GM06990 (cell line): ENCODE measurements at regions not wholly inside any gene's neighbourhood (a gene's known extent, or its start where the extent isn't known, plus 50 kb on each side); places are given as distances from the start of the nearest gene placed in this dataset.

ENCODE experiments used
- DNase-seq: peaks from one replicate; pipeline ENCODE4 v3.0.0-alpha.2; 2011; ENCODE audit not compliant: insufficient read length; ENCODE audit errors: extremely low read depth
- H3K27me3 ChIP-seq: replicated peaks from 2 replicates; pipeline ENCODE4 v1.6.0; 2011; ENCODE audit warnings: low read length; ENCODE audit not compliant: control insufficient read depth, insufficient read depth
- H3K36me3 ChIP-seq: 2 replicates; pipeline ENCODE4 v1.5.1; 2011; ENCODE audit warnings: low read length; ENCODE audit not compliant: control insufficient read depth, insufficient read depth
- H3K4me3 ChIP-seq: replicated peaks from 2 replicates; pipeline ENCODE4 v1.5.1; 2011; ENCODE audit warnings: low read depth, mild to moderate bottlenecking, control low read depth, low read length
- TF ChIP-seq, protein P1 (sequence below): IDR thresholded peaks from 2 replicates; pipeline ENCODE4 v1.5.1; 2011; ENCODE audit warnings: low read length, control low read depth, mild to moderate bottlenecking, inconsistent platforms; ENCODE audit not compliant: insufficient read depth, poor library complexity, severe bottlenecking

GRCh38 chr21:16873176-16873575, 639.7 kb upstream of the CXADR start:
- Histone ChIP-seq H3K36me3 (no peaks in the 10 kb centered on the region), H3K4me3 (no peak overlapping the region), H3K27me3 (no peaks in the 10 kb centered on the region)
- TF ChIP-seq, protein P1, sequence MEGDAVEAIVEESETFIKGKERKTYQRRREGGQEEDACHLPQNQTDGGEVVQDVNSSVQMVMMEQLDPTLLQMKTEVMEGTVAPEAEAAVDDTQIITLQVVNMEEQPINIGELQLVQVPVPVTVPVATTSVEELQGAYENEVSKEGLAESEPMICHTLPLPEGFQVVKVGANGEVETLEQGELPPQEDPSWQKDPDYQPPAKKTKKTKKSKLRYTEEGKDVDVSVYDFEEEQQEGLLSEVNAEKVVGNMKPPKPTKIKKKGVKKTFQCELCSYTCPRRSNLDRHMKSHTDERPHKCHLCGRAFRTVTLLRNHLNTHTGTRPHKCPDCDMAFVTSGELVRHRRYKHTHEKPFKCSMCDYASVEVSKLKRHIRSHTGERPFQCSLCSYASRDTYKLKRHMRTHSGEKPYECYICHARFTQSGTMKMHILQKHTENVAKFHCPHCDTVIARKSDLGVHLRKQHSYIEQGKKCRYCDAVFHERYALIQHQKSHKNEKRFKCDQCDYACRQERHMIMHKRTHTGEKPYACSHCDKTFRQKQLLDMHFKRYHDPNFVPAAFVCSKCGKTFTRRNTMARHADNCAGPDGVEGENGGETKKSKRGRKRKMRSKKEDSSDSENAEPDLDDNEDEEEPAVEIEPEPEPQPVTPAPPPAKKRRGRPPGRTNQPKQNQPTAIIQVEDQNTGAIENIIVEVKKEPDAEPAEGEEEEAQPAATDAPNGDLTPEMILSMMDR = no peak
- no peak for DNase-seq

DNA sequence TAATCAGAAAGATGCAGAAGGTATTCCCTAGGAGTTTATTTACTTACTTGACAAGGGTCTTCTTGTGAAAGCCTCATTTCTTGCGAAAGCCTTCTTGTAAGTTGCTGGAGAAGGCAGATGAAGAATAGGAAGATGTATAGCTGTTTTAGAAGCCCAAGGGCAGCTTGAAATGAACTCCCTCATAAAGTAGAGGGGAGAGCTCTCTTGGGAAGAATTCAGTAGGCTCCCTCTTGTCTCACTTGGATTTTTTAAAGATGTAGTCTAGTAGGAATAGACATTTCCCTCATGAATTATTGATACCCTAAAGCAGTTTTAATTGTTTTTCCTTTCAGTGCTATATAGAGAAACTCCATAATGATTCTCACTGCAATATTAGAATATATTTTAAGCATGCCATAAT, 639.2 kb upstream of the CXADR start:
- TF ChIP-seq, protein P1 = no peak
- DNase-seq = no peak

DNA sequence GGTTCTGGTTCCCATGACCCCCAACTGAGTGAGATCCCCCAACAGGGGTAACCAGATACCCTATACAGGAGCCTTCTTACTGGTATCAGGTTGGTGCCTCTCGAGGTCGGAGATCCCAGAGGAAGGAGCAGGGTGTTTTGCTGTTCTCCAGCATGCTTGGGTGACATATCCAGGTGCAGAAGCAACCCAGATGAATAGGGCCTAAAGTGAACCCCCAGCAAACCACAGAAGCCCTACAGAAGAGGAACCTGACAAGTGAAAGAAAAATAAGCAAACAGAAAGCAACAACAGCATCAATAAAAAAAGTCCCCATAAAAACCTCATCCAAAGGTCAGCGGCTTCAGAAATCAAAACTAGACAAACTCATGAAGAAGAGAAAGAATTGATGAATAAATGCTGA, 633.4 kb upstream of the CXADR start:
- Histone ChIP-seq H3K36me3 (no peaks in the 10 kb centered on the region), H3K4me3 (no peak overlapping the region), H3K27me3 (no peaks in the 10 kb centered on the region)
- DNase-seq = no peak
- TF ChIP-seq, protein P1 = no peak

More for the DNA sequence above, 639.2 kb upstream of the CXADR start:
- H3K27me3 ChIP-seq = no peaks in the 10 kb centered on the region
- H3K36me3 ChIP-seq = no peaks in the 10 kb centered on the region
- no peak overlapping the region for H3K4me3 ChIP-seq

DNA sequence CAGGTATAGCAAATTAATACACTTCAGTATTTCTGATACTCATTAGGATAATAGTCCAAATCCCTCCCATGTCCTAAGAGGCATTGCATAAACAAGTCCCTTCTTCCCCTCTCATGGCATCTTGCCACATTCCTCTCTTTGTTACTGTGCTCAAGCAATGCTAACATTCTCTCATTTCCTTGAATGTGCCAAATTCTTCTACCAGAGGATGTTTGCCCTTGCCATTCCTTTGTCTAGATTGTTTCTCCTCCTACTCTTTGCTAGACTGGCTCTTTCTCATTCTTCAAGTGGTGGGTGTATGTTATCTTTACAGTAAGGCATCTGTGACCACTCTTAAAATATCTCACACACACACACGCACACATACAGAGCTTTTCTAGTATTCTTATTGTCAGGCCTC, 621.0 kb upstream of the CXADR start:
- TF ChIP-seq, protein P1 = no peak
- no peak for DNase-seq
- no peak overlapping the region for H3K4me3 ChIP-seq

GRCh38 chr21:16900685-16901084, 612.2 kb upstream of the CXADR start:
- TF ChIP-seq, protein P1 = no peak
- H3K36me3 ChIP-seq = no peaks in the 10 kb centered on the region
- no peaks in the 10 kb centered on the region for H3K27me3 ChIP-seq
- no peak for DNase-seq
- H3K4me3 ChIP-seq = no peak overlapping the region

More for the DNA sequence above, 621.0 kb upstream of the CXADR start:
- no peaks in the 10 kb centered on the region for H3K27me3 ChIP-seq
- H3K36me3 ChIP-seq = no peaks in the 10 kb centered on the region

DNA sequence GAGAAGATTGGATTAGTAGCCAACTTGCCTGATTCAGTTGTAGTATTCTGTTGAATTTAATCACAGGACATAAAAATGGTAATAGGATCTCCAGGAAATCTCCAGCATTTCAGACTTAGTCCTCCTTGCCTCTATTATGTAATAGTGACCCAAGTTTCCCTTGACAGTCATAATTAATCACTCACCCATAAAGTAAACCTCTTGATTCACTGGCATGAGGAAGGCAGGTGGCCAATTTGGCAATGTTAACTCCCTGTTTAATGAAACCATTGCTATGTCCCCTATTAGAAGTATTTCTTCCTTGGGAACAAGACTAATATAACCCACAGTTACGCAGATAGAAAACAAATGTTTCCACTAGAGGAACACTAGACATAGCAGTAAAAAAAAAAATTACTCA, 604.8 kb upstream of the CXADR start:
- no peak for DNase-seq
- TF ChIP-seq, protein P1 = no peak
- Histone ChIP-seq H3K27me3 (no peaks in the 10 kb centered on the region), H3K4me3 (no peak overlapping the region), H3K36me3 (no peaks in the 10 kb centered on the region)
